ENCODE measurements at regions not wholly inside any gene's neighbourhood (a gene's known extent, or its start where the extent isn't known, plus 50 kb on each side); places are given as distances from the start of the nearest gene placed in this dataset.

DNA sequence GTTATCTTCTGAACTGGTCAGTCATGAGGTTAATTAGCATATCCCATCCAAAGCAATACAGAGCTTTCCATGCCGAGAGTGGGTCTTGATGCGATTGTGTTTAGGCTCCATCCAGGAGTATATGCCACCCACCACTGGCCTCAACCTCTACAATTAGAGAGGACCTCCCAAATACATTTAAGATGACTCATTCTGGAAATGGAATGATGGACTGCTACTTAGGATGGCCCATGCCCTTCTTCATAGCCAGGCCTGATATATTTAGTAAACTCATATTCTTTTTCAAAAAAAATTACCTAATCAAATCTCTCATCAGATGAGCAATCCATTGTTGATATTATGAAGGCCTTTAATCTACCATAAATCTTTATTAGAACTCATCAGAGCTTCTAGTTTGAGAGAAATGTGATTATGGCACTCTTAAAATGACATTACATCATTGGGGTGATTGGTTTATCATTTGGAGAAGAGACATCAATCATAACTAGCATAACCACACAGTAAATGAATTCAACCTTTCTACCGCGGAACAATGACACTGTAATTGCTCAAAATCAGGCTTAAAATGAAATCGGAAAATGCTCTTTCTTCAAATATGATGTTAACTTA, 414.2 kb upstream of the WWC1 start:
- H3K9me3 ChIP-seq = peaks cover 0 to 13% (median 0%) of the 10 kb centered on the region in 8 donors
- intact Hi-C loops (cut with DNase I; ENCODE audit: low total_unique reads) = no loop called here

DNA sequence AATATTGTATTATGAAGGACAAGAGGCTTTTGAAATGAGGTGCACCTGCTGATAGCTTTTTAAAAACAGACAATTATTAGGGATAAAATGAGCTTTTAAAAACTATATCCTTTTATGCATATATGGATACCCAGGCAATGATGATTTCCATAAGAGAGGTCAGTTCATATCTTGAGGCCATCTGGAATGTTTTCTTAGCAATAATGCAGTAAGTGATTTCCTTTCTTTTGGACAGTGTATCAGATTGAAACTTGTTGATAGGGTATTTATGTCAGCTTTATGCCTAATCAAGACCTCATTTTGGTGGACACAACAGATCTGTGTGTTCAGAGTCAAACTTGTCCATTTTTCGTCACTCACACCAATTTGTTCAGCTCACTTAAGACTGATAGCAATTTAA, 413.5 kb upstream of the WWC1 start:
- Histone ChIP-seq H3K36me3 (no peaks in the 10 kb centered on the region), H3K27ac (no peak overlapping the region), H3K9me3 (peaks cover 0 to 20% (median 0%) of the 10 kb centered on the region in 8 donors), H3K4me3 (no peak overlapping the region), H3K27me3 (replicated peaks in 1 of 7) (no peaks in the 10 kb centered on the region), H3K4me1 (no peaks in the 10 kb centered on the region)
- intact Hi-C loops (cut with DNase I; ENCODE audit: low total_unique reads) = no loop called here
- WGBS, 5 donors = 65 to 76% (median 70%) methylated on average over 1 of the region's 1 CpG
- no peak for DNase-seq
- TF ChIP-seq POLR2AphosphoS5 (IDR thresholded peaks at IDR 0.05) (no peak), POLR2A (IDR thresholded peaks at IDR 0.05) (no peak)
- TF ChIP-seq, protein P1, sequence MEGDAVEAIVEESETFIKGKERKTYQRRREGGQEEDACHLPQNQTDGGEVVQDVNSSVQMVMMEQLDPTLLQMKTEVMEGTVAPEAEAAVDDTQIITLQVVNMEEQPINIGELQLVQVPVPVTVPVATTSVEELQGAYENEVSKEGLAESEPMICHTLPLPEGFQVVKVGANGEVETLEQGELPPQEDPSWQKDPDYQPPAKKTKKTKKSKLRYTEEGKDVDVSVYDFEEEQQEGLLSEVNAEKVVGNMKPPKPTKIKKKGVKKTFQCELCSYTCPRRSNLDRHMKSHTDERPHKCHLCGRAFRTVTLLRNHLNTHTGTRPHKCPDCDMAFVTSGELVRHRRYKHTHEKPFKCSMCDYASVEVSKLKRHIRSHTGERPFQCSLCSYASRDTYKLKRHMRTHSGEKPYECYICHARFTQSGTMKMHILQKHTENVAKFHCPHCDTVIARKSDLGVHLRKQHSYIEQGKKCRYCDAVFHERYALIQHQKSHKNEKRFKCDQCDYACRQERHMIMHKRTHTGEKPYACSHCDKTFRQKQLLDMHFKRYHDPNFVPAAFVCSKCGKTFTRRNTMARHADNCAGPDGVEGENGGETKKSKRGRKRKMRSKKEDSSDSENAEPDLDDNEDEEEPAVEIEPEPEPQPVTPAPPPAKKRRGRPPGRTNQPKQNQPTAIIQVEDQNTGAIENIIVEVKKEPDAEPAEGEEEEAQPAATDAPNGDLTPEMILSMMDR (IDR thresholded peaks at IDR 0.05 in 8 of 11, conservative IDR thresholded peaks at IDR 0.05 in 3 of 11) = no peak

More for the DNA sequence above, 414.2 kb upstream of the WWC1 start:
- no peaks in the 10 kb centered on the region for H3K36me3 ChIP-seq
- H3K27me3 ChIP-seq (replicated peaks in 1 of 7) = no peaks in the 10 kb centered on the region
- no peak for DNase-seq
- TF ChIP-seq POLR2A (IDR thresholded peaks at IDR 0.05) (no peak), POLR2AphosphoS5 (IDR thresholded peaks at IDR 0.05) (no peak)
- TF ChIP-seq, protein P1 (IDR thresholded peaks at IDR 0.05 in 8 of 11, conservative IDR thresholded peaks at IDR 0.05 in 3 of 11) = no peak
- no peak overlapping the region for H3K27ac ChIP-seq
- no peak overlapping the region for H3K4me3 ChIP-seq
- 68 to 93% (median 89%) methylated on average over 5 of the region's 5 CpGs for WGBS, 5 donors
- H3K4me1 ChIP-seq = no peaks in the 10 kb centered on the region

DNA sequence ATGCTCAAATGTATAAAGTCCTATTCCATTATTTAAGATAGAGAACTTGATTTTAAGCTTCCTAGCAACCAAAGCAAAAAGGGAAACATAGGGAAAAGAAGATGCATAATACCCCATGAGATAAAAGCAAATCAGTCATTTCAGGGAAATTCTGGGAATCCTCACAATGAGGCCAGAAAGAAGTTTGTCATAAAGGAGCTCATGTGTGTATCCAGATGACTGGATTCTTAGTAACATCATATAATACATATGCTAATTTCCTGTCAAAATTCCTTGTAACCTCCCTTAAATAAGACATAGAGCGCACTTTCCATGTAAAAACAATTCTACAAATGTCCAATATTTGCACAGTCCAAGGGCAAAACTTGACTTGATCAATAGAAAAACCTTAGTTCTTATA, 411.0 kb upstream of the WWC1 start:
- intact Hi-C loops (cut with DNase I; ENCODE audit: low total_unique reads) = no loop called here
- TF ChIP-seq, protein P1 (IDR thresholded peaks at IDR 0.05 in 8 of 11, conservative IDR thresholded peaks at IDR 0.05 in 3 of 11) = no peak
- TF ChIP-seq POLR2AphosphoS5 (IDR thresholded peaks at IDR 0.05) (no peak), POLR2A (IDR thresholded peaks at IDR 0.05) (no peak)
- no peaks in the 10 kb centered on the region for H3K27me3 ChIP-seq (replicated peaks in 1 of 7)
- H3K4me3 ChIP-seq = no peak overlapping the region
- H3K9me3 ChIP-seq = peaks cover 0 to 10% (median 0%) of the 10 kb centered on the region in 8 donors
- H3K36me3 ChIP-seq = no peaks in the 10 kb centered on the region
- no peak for DNase-seq
- H3K4me1 ChIP-seq = no peaks in the 10 kb centered on the region
- no peak overlapping the region for H3K27ac ChIP-seq
- WGBS, 5 donors = 63 to 83% (median 77%) methylated on average over 1 of the region's 1 CpG

DNA sequence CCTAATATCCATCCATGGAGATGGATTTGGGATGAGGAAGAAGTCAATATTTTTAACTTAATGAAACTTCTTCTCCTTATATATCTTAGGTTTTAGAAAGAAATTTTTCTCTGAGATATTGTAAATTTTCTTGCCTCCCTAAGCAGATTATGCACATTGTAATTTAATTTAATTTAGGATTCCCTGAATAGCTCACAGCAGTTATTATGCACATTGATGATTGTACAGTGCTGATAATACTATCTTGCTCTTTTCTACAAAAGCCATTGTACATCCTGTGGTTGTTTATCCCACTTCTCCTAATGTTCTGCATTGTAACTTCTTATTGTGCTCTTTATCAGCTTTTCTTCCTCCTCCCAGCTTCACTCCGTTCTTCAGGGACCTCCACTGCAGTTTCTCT, 410.4 kb upstream of the WWC1 start:
- no peaks in the 10 kb centered on the region for H3K27me3 ChIP-seq (replicated peaks in 1 of 7)
- no peaks in the 10 kb centered on the region for H3K36me3 ChIP-seq
- peaks cover 0 to 10% (median 0%) of the 10 kb centered on the region in 8 donors for H3K9me3 ChIP-seq
- intact Hi-C loops (cut with DNase I; ENCODE audit: low total_unique reads) = no loop called here
- DNase-seq = no peak
- no peaks in the 10 kb centered on the region for H3K4me1 ChIP-seq
- no peak overlapping the region for H3K4me3 ChIP-seq
- WGBS, 5 donors = 30 to 47% (median 35%) methylated on average over 1 of the region's 1 CpG
- TF ChIP-seq POLR2A (IDR thresholded peaks at IDR 0.05) (no peak), POLR2AphosphoS5 (IDR thresholded peaks at IDR 0.05) (no peak)
- TF ChIP-seq, protein P1 (IDR thresholded peaks at IDR 0.05 in 8 of 11, conservative IDR thresholded peaks at IDR 0.05 in 3 of 11) = no peak
- H3K27ac ChIP-seq = no peak overlapping the region
